A549 (cell line): ENCODE measurements at regions not wholly inside any gene's neighbourhood (a gene's known extent, or its start where the extent isn't known, plus 50 kb on each side); places are given as distances from the start of the nearest gene placed in this dataset.
"Not testable (repeated sequence)": the region's sequence is repeated elsewhere in the genome, so short reads cannot be mapped to it uniquely, and the experiment has no call there.

Experiments used
- CEBPB ChIP-seq, 2 experiments: fragments of >200 bp in 1 of 2; sonication (Bioruptor Twin) in 1 of 2; formaldehyde crosslinking in 1 of 2; IDR thresholded peaks; 2 replicates each; pipeline ENCODE4 v1.6.1; 2012 to 2016
- ESRRA ChIP-seq: fragments of 150-350 bp; IDR thresholded peaks from 2 replicates; pipeline ENCODE4 v1.6.1; 2014; ENCODE audit warnings: mild to moderate bottlenecking, low read length, borderline replicate concordance
- KDM5A ChIP-seq: fragments of 200-600 bp; sonication (generic); IDR thresholded peaks from 2 replicates; pipeline ENCODE4 v1.6.1; 2016; ENCODE audit warnings: antibody characterized with exemption, mild to moderate bottlenecking
- NFE2L2 ChIP-seq: fragments of 150-350 bp; conservative IDR thresholded peaks from 2 replicates; pipeline ENCODE4 v1.6.1; 2014; ENCODE audit warnings: low read length
- RAD21 ChIP-seq, 2 experiments: fragments of >200 bp in 1 of 2; sonication (Bioruptor Twin) in 1 of 2; formaldehyde crosslinking in 1 of 2; IDR thresholded peaks in 1 of 2; conservative IDR thresholded peaks in 1 of 2; 2 replicates in 1 of 2; 3 replicates in 1 of 2; pipeline ENCODE4 v1.6.1; 2012 to 2018; ENCODE audit warnings: inconsistent platforms in 1 of 2
- RFX5 ChIP-seq: fragments of 450-650 bp; IDR thresholded peaks from 2 replicates; pipeline ENCODE4 v1.7.1; 2014; ENCODE audit warnings: antibody characterized with exemption, mild to moderate bottlenecking, moderate library complexity
- TP53 ChIP-seq: fragments of 250-450 bp; sonication (Bioruptor Pico); IDR thresholded peaks from 2 replicates; pipeline ENCODE4 v1.5.0; 2021; ENCODE audit warnings: mild to moderate bottlenecking, moderate library complexity
- TF ChIP-seq, protein P1 (sequence below): fragments of >200 bp; sonication (Bioruptor Twin); formaldehyde crosslinking; IDR thresholded peaks from 3 replicates; pipeline ENCODE4 v1.5.1; 2016
- TF ChIP-seq, protein P2 (sequence below): fragments of >200 bp; sonication (Bioruptor Twin); formaldehyde crosslinking; IDR thresholded peaks from 2 replicates; pipeline ENCODE4 v1.6.1; 2016
- TF ChIP-seq, protein P3 (sequence below): fragments of 450-650 bp; IDR thresholded peaks from 2 replicates; pipeline ENCODE4 v1.6.1; 2014; ENCODE audit warnings: antibody characterized with exemption

DNA sequence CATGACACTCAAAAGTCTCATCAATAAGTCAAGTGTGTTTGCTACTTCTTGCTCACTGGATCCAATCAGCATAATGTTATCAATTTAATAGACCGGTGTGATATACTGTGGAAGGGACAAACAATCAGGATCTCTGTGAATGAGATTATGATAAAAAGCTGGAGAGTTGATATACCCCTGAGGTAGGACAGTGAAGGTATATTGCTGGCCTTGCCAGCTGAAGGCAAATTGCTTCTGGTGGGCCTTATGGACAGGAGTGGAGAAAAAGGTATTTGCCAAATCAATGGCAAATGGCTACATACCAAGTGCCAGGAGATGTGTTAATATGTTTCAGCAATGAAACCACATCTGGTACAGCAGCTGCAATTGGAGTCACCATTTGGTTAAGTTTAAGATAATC is 134.4 kb upstream of the TENT5A start:
- TF ChIP-seq, protein P1, sequence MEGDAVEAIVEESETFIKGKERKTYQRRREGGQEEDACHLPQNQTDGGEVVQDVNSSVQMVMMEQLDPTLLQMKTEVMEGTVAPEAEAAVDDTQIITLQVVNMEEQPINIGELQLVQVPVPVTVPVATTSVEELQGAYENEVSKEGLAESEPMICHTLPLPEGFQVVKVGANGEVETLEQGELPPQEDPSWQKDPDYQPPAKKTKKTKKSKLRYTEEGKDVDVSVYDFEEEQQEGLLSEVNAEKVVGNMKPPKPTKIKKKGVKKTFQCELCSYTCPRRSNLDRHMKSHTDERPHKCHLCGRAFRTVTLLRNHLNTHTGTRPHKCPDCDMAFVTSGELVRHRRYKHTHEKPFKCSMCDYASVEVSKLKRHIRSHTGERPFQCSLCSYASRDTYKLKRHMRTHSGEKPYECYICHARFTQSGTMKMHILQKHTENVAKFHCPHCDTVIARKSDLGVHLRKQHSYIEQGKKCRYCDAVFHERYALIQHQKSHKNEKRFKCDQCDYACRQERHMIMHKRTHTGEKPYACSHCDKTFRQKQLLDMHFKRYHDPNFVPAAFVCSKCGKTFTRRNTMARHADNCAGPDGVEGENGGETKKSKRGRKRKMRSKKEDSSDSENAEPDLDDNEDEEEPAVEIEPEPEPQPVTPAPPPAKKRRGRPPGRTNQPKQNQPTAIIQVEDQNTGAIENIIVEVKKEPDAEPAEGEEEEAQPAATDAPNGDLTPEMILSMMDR, result not testable (repeated sequence)
- not testable (repeated sequence) for TF ChIP-seq TP53 (CRISPR knock-in tag); RAD21 (conservative IDR thresholded peaks at IDR 0.05 in 1 of 2, IDR thresholded peaks at IDR 0.05 in 1 of 2); RFX5; CEBPB (IDR thresholded peaks at IDR 0.05); KDM5A; ESRRA; NFE2L2
- TF ChIP-seq, protein P2, sequence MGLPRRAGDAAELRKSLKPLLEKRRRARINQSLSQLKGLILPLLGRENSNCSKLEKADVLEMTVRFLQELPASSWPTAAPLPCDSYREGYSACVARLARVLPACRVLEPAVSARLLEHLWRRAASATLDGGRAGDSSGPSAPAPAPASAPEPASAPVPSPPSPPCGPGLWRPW, result not testable (repeated sequence)
- TF ChIP-seq, protein P3, sequence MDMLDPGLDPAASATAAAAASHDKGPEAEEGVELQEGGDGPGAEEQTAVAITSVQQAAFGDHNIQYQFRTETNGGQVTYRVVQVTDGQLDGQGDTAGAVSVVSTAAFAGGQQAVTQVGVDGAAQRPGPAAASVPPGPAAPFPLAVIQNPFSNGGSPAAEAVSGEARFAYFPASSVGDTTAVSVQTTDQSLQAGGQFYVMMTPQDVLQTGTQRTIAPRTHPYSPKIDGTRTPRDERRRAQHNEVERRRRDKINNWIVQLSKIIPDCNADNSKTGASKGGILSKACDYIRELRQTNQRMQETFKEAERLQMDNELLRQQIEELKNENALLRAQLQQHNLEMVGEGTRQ, result not testable (repeated sequence)
